ENCODE measurements at regions not wholly inside any gene's neighbourhood (a gene's known extent, or its start where the extent isn't known, plus 50 kb on each side); places are given as distances from the start of the nearest gene placed in this dataset.
"Not testable (repeated sequence)": the region's sequence is repeated elsewhere in the genome, so short reads cannot be mapped to it uniquely, and the experiment has no call there.

- no peak for DNase-seq (ENCODE audit: low spot score in 2 of 2)
- Histone ChIP-seq H3K9me3 (peaks cover 0 to 5% (median 0%) of the 10 kb centered on the region in 4 donors), H3K4me3 (no peak overlapping the region), H3K36me3 (no peaks in the 10 kb centered on the region), H3K27ac (no peak overlapping the region), H3K27me3 (no peaks in the 10 kb centered on the region), H3K4me1 (no peaks in the 10 kb centered on the region)
- TF ChIP-seq CTCF (IDR thresholded peaks at IDR 0.05) (no peak), POLR2A (IDR thresholded peaks at IDR 0.05) (no peak), EP300 (IDR thresholded peaks at IDR 0.05) (no peak)
- 89 to 92% methylated on average over 1 of the region's 1 CpG for WGBS, 2 donors
Observed at GRCh38 chr3:174356596-174356995, 502.5 kb upstream of the NAALADL2 start.

- H3K4me1 ChIP-seq, result peaks cover 0 to 8% (median 0%) of the 10 kb centered on the region in 4 donors
Observed at GRCh38 chr3:174358252-174358651, 500.9 kb upstream of the NAALADL2 start.

GRCh38 chr3:174362556-174362955 is 496.6 kb upstream of the NAALADL2 start:
- DNase-seq (ENCODE audit: low spot score in 2 of 2), result no peak
- Histone ChIP-seq H3K27ac (no peak overlapping the region), H3K4me1 (peaks cover 0 to 15% (median 0%) of the 10 kb centered on the region in 4 donors), H3K27me3 (no peaks in the 10 kb centered on the region), H3K36me3 (no peaks in the 10 kb centered on the region), H3K9me3 (peaks cover 0 to 4% (median 0%) of the 10 kb centered on the region in 4 donors), H3K4me3 (no peak overlapping the region)
- WGBS, 2 donors, result 83 to 86% methylated on average over 3 of the region's 3 CpGs
- TF ChIP-seq EP300 (IDR thresholded peaks at IDR 0.05) (no peak), CTCF (IDR thresholded peaks at IDR 0.05) (no peak), POLR2A (IDR thresholded peaks at IDR 0.05) (no peak)

More at GRCh38 chr3:174358252-174358651, 500.9 kb upstream of the NAALADL2 start:
- H3K36me3 ChIP-seq, result no peaks in the 10 kb centered on the region
- no peak overlapping the region for H3K4me3 ChIP-seq
- WGBS, 2 donors, result 96 to 98% methylated on average over 1 of the region's 1 CpG
- H3K27ac ChIP-seq, result no peak overlapping the region
- H3K9me3 ChIP-seq, result no peaks in the 10 kb centered on the region
- H3K27me3 ChIP-seq, result no peaks in the 10 kb centered on the region
- TF ChIP-seq CTCF (IDR thresholded peaks at IDR 0.05) (no peak), EP300 (IDR thresholded peaks at IDR 0.05) (no peak)
- no peak for DNase-seq (ENCODE audit: low spot score in 2 of 2)

- H3K27ac ChIP-seq, result no peak overlapping the region
- H3K36me3 ChIP-seq, result no peaks in the 10 kb centered on the region
- WGBS, 2 donors, result 16 to 18% methylated on average over 3 of the region's 3 CpGs
- no peak for DNase-seq (ENCODE audit: low spot score in 2 of 2)
- no peak overlapping the region for H3K4me3 ChIP-seq
- TF ChIP-seq CTCF (IDR thresholded peaks at IDR 0.05), result no peak
- TF ChIP-seq POLR2A (IDR thresholded peaks at IDR 0.05), result no peak
- TF ChIP-seq EP300 (IDR thresholded peaks at IDR 0.05), result no peak
- peaks cover 0 to 15% (median 0%) of the 10 kb centered on the region in 4 donors for H3K4me1 ChIP-seq
- H3K9me3 ChIP-seq, result peaks cover 0 to 10% (median 0%) of the 10 kb centered on the region in 4 donors
- no peaks in the 10 kb centered on the region for H3K27me3 ChIP-seq
Observed at GRCh38 chr3:174363256-174363655, 495.9 kb upstream of the NAALADL2 start.

GRCh38 chr3:174365796-174366195 is 493.3 kb upstream of the NAALADL2 start:
- peaks cover 0 to 14% (median 0%) of the 10 kb centered on the region in 4 donors for H3K9me3 ChIP-seq
- DNase-seq (ENCODE audit: low spot score in 2 of 2), result no peak
- peaks cover 0 to 15% (median 0%) of the 10 kb centered on the region in 4 donors for H3K4me1 ChIP-seq
- H3K4me3 ChIP-seq, result no peak overlapping the region
- WGBS, 2 donors, result 92 to 100% methylated on average over 1 of the region's 1 CpG
- no peaks in the 10 kb centered on the region for H3K27me3 ChIP-seq
- TF ChIP-seq EP300 (IDR thresholded peaks at IDR 0.05) (no peak), CTCF (IDR thresholded peaks at IDR 0.05) (no peak), POLR2A (IDR thresholded peaks at IDR 0.05) (no peak)
- H3K27ac ChIP-seq, result no peak overlapping the region
- H3K36me3 ChIP-seq, result no peaks in the 10 kb centered on the region

- WGBS, 2 donors, result 74 to 85% methylated on average over 5 of the region's 5 CpGs
- not testable (repeated sequence) for DNase-seq (ENCODE audit: low spot score in 2 of 2); H3K4me3 ChIP-seq; H3K36me3 ChIP-seq; H3K27ac ChIP-seq; H3K27me3 ChIP-seq
- Histone ChIP-seq H3K4me1 (peaks cover 0 to 15% (median 0%) of the 10 kb centered on the region in 4 donors), H3K9me3 (peaks cover 0 to 14% (median 0%) of the 10 kb centered on the region in 4 donors)
Observed at GRCh38 chr3:174366904-174367303, 492.2 kb upstream of the NAALADL2 start.

Measured in tibial nerve (tissue), 4 donors.